ENCODE measurements at regions not wholly inside any gene's neighbourhood (a gene's known extent, or its start where the extent isn't known, plus 50 kb on each side); places are given as distances from the start of the nearest gene placed in this dataset.

- Histone ChIP-seq H3K36me3 (no peaks in the 10 kb centered on the region), H3K4me1 (no peaks in the 10 kb centered on the region), H3K27me3 (no peaks in the 10 kb centered on the region), H3K4me3 (no peak overlapping the region), H3K27ac (no peak overlapping the region), H3K9me3 (peaks cover 0 to 10% (median 0%) of the 10 kb centered on the region in 12 donors)
- 67 to 71% (median 69%) methylated on average over 2 of the region's 2 CpGs for WGBS, 4 donors
- intact Hi-C loops (cut with DNase I) = no loop called here
- TF ChIP-seq POLR2A (IDR thresholded peaks at IDR 0.05) (no peak), CTCF (IDR thresholded peaks at IDR 0.05) (no peak)
- ATAC-seq (no peak), DNase-seq (no peak)
Measured at GRCh38 chr6:156434795-156435190, 342.4 kb upstream of the ARID1B start.

DNA sequence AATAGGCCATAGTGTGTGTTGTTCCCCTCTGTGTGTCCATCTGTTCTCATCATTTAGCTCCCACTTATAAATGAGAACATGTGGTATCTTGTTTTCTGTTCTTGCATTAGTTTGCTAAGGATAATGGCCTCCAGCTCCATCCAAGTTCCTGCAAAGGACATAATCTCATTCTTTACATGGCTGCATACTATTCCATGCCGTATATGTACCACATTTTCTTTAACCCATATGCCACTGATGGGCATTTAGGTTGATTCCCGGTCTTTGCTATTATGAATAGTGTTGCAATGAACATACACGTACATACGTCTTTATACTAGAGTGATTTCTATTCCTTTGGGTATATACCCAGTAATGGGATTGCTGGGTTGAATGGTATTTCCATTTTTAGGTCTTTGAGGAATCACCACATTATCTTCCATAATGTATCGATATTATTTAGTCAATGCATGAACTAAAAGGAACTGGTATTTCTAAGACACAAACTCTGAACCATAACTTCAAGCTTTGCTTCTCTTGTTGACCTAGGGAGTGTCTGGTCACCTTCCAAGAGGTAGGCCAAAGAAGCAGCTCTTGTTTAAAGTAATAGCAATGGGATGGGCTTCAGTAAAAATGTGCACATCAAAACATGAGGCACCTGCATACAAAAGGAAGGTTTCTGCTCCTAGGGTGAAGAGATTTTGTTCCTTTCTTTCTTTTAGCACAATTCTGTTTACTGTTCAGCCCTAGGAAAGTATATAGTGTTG lies 343.0 kb upstream of the ARID1B start:
- WGBS, 4 donors = 92 to 97% (median 94%) methylated on average over 5 of the region's 5 CpGs
- no peak overlapping the region for H3K27ac ChIP-seq
- no peak overlapping the region for H3K4me3 ChIP-seq
- no peak for TF ChIP-seq POLR2A (IDR thresholded peaks at IDR 0.05)
- TF ChIP-seq CTCF (IDR thresholded peaks at IDR 0.05) = no peak
- intact Hi-C loops (cut with DNase I) = no loop called here
- H3K27me3 ChIP-seq = no peaks in the 10 kb centered on the region
- H3K36me3 ChIP-seq = no peaks in the 10 kb centered on the region
- peaks cover 0 to 10% (median 0%) of the 10 kb centered on the region in 12 donors for H3K9me3 ChIP-seq
- H3K4me1 ChIP-seq = no peaks in the 10 kb centered on the region
- ATAC-seq (no peak), DNase-seq (no peak)

DNA sequence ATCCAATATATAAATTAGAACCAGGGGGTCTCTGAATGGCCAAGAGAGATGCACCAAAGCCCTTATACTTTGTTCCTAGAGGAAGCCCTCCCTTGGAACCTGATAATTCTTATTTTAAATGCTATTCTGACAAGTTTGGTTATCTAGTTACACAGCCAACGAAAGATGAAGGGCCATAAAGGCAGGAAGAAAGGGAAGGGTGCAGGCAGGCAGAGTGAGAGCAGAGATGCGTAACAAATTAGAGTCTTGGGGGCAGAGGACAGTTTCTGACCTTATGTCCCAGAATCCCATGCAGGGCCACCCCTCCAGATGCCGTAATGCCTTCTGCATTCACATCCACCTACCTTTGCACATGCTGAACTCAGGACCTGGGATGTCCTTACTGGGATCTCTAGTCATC lies 344.6 kb upstream of the ARID1B start:
- peaks cover 0 to 15% (median 0%) of the 10 kb centered on the region in 12 donors for H3K9me3 ChIP-seq
- ATAC-seq (no peak), DNase-seq (no peak)
- no peaks in the 10 kb centered on the region for H3K27me3 ChIP-seq
- H3K4me3 ChIP-seq = no peak overlapping the region
- no peaks in the 10 kb centered on the region for H3K4me1 ChIP-seq
- WGBS, 4 donors = 82 to 89% (median 85%) methylated on average over 3 of the region's 3 CpGs
- no peak for TF ChIP-seq POLR2A (IDR thresholded peaks at IDR 0.05)
- no peak for TF ChIP-seq CTCF (IDR thresholded peaks at IDR 0.05)
- no peaks in the 10 kb centered on the region for H3K36me3 ChIP-seq
- no peak overlapping the region for H3K27ac ChIP-seq
- intact Hi-C loops (cut with DNase I) = no loop called here

DNA sequence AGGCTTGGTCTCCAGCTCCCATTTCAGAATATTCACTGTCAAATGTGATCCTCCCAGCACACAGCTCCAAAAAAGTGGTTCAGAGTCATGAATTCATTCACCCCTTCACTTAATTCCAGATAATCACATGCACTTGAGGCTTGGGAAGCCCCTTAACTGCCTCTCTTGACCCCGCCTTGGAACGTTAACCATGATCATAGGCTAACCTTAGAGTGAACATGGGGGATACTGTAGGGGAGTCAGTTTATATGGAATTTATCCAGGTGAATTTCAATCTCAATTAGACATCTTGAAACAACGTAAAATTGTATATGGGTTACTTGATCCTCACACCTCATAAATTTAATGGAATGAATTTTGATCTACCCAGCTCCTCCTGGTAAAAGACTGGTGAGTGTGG lies 346.8 kb upstream of the ARID1B start:
- intact Hi-C loops (cut with DNase I) = no loop called here
- WGBS, 4 donors = 59 to 73% (median 62%) methylated on average over 3 of the region's 3 CpGs

More for the DNA sequence above, 346.8 kb upstream of the ARID1B start:
- TF ChIP-seq POLR2A (IDR thresholded peaks at IDR 0.05) = no peak
- no peak for TF ChIP-seq CTCF (IDR thresholded peaks at IDR 0.05)
- ATAC-seq (no peak), DNase-seq (no peak)
- H3K4me1 ChIP-seq = peaks cover 0 to 5% (median 0%) of the 10 kb centered on the region in 12 donors
- no peak overlapping the region for H3K27ac ChIP-seq
- H3K27me3 ChIP-seq = no peaks in the 10 kb centered on the region
- H3K9me3 ChIP-seq = peaks cover 0 to 17% (median 0%) of the 10 kb centered on the region in 12 donors
- H3K36me3 ChIP-seq = no peaks in the 10 kb centered on the region
- H3K4me3 ChIP-seq = no peak overlapping the region
